HEK293 (cell line): ENCODE measurements at regions not wholly inside any gene's neighbourhood (a gene's known extent, or its start where the extent isn't known, plus 50 kb on each side); places are given as distances from the start of the nearest gene placed in this dataset.
"Not testable (repeated sequence)": the region's sequence is repeated elsewhere in the genome, so short reads cannot be mapped to it uniquely, and the experiment has no call there.

Experiments
- GFI1B ChIP-seq: fragments of 450-650 bp; formaldehyde crosslinking; IDR thresholded peaks from 2 replicates; pipeline ENCODE4 v1.5.1; 2016; ENCODE audit warnings: missing biosample characterization, missing genetic modification characterization
- ZNF24 ChIP-seq: fragments of 450-650 bp; formaldehyde crosslinking; IDR thresholded peaks from 2 replicates; pipeline ENCODE4 v1.5.1; 2016; ENCODE audit warnings: missing biosample characterization, missing genetic modification characterization
- TF ChIP-seq, protein P1 (sequence below): fragments of 450-650 bp; formaldehyde crosslinking; IDR thresholded peaks from 2 replicates; pipeline ENCODE4 v1.5.1; 2017; ENCODE audit warnings: missing biosample characterization, mild to moderate bottlenecking, missing genetic modification characterization, moderate library complexity
- TF ChIP-seq, protein P2 (sequence below): fragments of 450-650 bp; formaldehyde crosslinking; IDR thresholded peaks from 2 replicates; pipeline ENCODE4 v1.5.1; 2016; ENCODE audit warnings: missing biosample characterization, missing genetic modification characterization
- TF ChIP-seq, protein P3 (sequence below): fragments of 450-650 bp; formaldehyde crosslinking; IDR thresholded peaks from 2 replicates; pipeline ENCODE4 v1.5.1; 2016; ENCODE audit warnings: missing biosample characterization, missing genetic modification characterization
- TF ChIP-seq, protein P4 (sequence below): fragments of 450-650 bp; formaldehyde crosslinking; IDR thresholded peaks from 2 replicates; pipeline ENCODE4 v1.5.1; 2016; ENCODE audit warnings: missing biosample characterization, missing genetic modification characterization

DNA sequence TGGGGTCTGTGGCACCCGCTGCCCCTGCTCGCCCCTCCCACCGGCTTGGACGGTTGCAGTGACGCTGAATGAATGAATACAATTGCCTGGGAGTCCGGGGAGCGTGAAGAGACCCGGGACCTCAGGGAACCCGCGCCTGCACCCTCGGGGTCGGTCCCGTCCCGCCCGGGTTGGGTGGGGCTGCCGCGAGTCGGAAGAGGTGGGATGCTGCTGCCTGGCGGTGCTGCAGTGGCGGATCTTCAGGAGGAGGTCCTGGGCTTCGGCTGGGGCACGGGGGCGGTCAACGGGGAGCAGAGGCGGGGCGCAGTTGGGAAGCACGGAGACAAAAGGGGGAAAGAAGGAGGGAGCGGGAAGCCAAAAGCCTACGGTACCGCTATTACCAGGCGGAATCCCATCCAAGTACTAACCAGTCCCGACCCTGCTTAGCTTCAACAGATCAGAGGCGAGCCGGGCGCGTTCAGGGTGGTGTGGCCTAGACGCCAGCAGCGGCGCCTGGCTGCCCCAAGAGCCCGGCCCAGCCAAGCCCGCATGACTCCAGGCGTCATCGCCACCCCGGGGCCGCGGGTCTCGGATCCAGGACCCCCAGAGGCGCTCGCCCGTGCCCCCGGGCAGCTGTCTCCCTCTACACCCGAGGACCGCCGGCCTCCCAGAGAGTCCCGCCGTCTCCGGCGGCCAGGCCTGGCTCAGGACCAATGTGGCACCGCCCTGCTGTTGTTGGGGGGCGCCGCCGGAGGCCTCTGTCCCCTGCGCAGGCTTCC lies 1612.3 kb downstream of the SPATA31A7 start:
- TF ChIP-seq, protein P1, sequence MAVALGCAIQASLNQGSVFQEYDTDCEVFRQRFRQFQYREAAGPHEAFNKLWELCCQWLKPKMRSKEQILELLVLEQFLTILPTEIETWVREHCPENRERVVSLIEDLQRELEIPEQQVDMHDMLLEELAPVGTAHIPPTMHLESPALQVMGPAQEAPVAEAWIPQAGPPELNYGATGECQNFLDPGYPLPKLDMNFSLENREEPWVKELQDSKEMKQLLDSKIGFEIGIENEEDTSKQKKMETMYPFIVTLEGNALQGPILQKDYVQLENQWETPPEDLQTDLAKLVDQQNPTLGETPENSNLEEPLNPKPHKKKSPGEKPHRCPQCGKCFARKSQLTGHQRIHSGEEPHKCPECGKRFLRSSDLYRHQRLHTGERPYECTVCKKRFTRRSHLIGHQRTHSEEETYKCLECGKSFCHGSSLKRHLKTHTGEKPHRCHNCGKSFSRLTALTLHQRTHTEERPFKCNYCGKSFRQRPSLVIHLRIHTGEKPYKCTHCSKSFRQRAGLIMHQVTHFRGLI (tag by site-specific recombination), result not testable (repeated sequence)
- not testable (repeated sequence) for TF ChIP-seq ZNF24, GFI1B (tag by site-specific recombination)
- TF ChIP-seq, protein P2, sequence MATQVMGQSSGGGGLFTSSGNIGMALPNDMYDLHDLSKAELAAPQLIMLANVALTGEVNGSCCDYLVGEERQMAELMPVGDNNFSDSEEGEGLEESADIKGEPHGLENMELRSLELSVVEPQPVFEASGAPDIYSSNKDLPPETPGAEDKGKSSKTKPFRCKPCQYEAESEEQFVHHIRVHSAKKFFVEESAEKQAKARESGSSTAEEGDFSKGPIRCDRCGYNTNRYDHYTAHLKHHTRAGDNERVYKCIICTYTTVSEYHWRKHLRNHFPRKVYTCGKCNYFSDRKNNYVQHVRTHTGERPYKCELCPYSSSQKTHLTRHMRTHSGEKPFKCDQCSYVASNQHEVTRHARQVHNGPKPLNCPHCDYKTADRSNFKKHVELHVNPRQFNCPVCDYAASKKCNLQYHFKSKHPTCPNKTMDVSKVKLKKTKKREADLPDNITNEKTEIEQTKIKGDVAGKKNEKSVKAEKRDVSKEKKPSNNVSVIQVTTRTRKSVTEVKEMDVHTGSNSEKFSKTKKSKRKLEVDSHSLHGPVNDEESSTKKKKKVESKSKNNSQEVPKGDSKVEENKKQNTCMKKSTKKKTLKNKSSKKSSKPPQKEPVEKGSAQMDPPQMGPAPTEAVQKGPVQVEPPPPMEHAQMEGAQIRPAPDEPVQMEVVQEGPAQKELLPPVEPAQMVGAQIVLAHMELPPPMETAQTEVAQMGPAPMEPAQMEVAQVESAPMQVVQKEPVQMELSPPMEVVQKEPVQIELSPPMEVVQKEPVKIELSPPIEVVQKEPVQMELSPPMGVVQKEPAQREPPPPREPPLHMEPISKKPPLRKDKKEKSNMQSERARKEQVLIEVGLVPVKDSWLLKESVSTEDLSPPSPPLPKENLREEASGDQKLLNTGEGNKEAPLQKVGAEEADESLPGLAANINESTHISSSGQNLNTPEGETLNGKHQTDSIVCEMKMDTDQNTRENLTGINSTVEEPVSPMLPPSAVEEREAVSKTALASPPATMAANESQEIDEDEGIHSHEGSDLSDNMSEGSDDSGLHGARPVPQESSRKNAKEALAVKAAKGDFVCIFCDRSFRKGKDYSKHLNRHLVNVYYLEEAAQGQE (tag by site-specific recombination), result not testable (repeated sequence)
- TF ChIP-seq, protein P3, sequence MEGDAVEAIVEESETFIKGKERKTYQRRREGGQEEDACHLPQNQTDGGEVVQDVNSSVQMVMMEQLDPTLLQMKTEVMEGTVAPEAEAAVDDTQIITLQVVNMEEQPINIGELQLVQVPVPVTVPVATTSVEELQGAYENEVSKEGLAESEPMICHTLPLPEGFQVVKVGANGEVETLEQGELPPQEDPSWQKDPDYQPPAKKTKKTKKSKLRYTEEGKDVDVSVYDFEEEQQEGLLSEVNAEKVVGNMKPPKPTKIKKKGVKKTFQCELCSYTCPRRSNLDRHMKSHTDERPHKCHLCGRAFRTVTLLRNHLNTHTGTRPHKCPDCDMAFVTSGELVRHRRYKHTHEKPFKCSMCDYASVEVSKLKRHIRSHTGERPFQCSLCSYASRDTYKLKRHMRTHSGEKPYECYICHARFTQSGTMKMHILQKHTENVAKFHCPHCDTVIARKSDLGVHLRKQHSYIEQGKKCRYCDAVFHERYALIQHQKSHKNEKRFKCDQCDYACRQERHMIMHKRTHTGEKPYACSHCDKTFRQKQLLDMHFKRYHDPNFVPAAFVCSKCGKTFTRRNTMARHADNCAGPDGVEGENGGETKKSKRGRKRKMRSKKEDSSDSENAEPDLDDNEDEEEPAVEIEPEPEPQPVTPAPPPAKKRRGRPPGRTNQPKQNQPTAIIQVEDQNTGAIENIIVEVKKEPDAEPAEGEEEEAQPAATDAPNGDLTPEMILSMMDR (tag by site-specific recombination), result not testable (repeated sequence)
- TF ChIP-seq, protein P4, sequence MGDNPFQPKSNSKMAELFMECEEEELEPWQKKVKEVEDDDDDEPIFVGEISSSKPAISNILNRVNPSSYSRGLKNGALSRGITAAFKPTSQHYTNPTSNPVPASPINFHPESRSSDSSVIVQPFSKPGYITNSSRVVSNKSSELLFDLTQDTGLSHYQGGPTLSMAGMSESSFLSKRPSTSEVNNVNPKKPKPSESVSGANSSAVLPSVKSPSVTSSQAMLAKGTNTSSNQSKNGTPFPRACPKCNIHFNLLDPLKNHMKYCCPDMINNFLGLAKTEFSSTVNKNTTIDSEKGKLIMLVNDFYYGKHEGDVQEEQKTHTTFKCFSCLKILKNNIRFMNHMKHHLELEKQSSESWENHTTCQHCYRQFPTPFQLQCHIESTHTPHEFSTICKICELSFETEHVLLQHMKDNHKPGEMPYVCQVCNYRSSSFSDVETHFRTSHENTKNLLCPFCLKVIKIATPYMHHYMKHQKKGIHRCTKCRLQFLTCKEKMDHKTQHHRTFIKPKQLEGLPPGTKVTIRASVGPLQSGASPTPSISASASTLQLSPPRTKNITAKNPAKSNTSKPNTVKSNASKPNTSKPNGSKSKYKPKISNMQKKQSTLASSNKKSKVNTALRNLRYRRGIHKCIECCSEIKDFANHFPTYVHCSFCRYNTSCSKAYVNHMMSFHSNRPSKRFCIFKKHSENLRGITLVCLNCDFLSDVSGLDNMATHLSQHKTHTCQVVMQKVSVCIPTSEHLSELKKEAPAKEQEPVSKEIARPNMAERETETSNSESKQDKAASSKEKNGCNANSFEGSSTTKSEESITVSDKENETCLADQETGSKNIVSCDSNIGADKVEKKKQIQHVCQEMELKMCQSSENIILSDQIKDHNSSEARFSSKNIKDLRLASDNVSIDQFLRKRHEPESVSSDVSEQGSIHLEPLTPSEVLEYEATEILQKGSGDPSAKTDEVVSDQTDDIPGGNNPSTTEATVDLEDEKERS (tag by site-specific recombination), result not testable (repeated sequence)
